GM21381 (cell line): ENCODE measurements at regions not wholly inside any gene's neighbourhood (a gene's known extent, or its start where the extent isn't known, plus 50 kb on each side); places are given as distances from the start of the nearest gene placed in this dataset.

Source experiments
- ATAC-seq: cut with Tn5 transposase; IDR thresholded peaks from one replicate; pipeline ENCODE4 v1.9.1; 2021; ENCODE audit warnings: mild to moderate bottlenecking, moderate library complexity; ENCODE audit not compliant: unreplicated experiment

DNA sequence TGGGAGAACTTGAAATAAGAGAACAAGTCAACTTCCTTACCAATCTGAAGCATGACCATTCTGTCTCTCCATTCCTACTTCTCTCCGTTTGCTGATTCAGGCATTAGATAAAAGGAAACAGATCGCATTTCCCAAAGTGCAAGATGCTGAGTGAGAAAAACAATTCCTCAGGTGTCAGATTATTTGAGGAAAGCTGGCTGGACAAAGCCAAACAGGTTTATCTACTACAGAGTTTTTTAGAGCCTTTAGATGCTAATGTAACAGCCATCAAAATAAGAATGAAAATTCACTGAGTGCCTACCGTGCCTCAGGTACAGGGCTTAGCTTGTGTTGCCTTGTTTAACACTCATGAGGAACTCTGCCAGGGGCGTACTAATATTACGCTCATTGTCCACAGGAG is 135.9 kb upstream of the MBL2 start:
- no peak for ATAC-seq

DNA sequence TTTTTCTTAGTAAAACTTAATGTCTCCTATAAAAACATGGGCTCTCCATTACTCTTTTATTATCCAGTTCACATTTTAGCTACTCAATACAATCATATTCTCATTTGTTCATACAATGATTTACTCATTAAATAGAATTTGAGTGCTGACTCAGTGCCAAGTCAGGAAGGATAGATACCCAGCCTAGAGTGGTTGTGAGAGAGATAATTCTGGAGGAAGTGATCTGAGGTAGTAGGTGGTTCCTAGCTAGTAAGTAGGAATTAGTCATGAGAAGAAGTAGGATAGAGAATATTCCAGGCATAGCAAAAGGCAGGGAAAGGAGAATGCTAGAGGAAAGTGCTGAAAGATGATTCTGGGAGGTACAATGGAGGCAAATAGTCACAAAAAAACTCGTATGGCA is 133.5 kb upstream of the MBL2 start:
- ATAC-seq = no peak

DNA sequence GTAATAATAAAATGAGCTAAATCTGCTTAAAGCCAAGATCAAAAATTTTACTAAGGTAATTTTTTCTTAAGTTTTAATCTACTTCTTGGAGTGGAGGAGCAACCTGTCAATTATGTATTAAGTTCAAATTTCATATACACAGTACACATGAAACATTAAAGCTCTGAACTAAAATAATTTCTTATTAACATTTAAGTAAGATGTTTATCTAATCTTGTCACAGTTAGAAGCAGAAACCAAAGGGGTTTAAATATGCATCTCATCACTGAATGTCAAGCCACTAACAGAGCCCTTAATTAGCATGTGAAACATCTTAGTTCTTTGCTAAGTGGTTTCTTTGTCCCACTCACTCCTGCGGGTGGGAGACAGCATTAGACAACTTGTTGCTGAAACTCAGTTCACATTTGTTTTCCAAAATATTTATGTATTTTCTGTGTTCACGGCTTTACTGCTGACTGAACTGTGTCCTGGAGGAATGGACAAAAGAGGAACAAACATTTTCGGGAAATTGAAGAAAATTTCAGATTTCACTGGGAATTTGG is 130.9 kb upstream of the MBL2 start:
- no peak for ATAC-seq

DNA sequence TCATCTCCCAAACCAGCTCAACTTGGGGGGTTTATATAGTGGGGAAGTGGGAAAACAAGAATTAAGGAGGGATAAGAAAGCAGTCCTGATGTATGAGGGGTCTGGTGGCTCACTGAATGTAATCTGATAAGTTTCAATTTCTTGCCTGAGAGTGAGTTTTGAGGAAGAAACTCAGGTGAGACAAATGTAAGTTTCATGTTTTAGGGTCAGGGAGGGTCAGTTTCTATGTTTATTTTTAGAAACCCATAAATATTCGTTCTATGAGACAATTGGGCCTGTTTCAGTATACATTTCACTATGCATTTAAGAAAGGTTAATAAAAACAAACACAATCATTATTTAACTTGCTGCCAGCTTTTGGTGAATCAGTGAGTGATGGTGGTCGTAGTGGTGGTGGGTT is 128.0 kb upstream of the MBL2 start:
- peak; percentile 80 for ATAC-seq

DNA sequence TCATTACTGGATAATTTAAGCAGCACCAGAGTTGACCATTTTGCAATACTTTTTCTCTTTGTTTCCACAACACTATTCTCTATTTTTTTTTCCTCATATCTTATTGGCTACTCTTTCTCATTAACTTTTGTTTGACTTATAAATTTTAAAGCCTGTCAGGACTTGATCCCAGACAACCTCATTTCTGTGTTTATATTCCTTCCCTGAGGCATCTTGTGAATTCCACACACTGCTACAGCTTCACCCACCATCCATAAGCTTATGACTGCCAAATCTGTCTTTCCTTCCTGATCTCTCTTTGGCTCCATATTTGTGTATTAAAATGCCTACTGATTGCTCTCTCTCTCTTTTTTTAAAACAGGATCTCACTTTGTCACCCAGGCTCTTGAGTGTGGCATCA is 124.6 kb upstream of the MBL2 start:
- ATAC-seq = no peak

DNA sequence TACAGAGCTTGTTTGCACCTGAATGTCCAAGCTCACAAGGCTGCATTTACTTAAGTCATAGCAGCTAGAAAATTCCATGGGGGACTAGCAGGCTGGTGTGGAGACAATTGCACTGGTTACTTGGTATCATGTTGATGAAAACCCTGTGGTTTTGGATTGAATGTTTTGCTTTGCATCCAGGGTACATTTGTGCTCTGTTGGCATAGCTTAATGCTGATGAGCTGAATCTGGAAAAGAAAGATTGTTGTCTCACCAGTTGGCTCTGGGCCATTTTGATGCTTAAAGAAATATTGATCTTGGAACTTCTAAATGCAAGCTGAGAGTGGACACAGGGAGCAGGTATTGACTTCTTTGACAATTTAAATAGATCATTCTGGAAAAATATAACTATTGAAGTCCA is 122.5 kb upstream of the MBL2 start:
- ATAC-seq = no peak

DNA sequence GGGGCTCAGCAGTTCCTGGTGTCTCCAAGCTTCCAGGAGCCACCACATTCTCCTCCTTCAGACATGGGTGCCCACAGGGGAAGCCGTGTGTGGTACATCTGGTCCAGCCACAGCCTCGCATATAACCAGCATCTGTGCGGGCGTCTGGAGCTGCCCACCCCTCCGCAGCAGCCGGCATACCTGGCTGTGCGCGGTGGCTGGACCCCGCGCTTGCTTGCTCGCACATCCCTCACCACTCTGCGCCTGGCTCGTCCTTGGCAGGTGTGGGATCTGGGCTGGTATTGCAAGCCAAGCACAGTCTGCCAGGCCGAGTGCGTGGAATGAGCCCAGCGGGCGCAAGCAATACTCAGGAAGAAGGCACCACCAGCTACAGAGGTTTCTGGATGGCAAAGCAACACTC is 117.7 kb upstream of the MBL2 start:
- no peak for ATAC-seq

DNA sequence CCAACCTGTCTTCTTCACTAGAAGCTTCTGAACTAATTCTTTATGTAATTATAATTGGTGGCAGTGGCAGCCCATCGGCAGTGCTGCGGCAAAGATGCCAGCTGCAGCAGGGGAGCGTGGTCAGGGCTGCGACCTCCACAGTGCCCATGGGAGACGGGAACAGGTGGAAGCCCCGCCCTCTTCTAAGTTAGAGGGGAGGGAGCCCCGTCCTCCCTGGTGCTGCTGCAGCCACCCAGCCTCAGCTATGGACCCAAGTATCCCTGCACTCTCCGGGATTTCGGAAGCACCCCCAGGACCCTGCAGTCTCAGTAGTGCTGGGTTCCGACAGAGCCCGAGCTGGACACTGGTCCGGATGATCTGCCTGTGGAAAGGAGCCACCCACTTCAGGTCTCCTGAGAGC is 117.0 kb upstream of the MBL2 start:
- ATAC-seq = no peak

DNA sequence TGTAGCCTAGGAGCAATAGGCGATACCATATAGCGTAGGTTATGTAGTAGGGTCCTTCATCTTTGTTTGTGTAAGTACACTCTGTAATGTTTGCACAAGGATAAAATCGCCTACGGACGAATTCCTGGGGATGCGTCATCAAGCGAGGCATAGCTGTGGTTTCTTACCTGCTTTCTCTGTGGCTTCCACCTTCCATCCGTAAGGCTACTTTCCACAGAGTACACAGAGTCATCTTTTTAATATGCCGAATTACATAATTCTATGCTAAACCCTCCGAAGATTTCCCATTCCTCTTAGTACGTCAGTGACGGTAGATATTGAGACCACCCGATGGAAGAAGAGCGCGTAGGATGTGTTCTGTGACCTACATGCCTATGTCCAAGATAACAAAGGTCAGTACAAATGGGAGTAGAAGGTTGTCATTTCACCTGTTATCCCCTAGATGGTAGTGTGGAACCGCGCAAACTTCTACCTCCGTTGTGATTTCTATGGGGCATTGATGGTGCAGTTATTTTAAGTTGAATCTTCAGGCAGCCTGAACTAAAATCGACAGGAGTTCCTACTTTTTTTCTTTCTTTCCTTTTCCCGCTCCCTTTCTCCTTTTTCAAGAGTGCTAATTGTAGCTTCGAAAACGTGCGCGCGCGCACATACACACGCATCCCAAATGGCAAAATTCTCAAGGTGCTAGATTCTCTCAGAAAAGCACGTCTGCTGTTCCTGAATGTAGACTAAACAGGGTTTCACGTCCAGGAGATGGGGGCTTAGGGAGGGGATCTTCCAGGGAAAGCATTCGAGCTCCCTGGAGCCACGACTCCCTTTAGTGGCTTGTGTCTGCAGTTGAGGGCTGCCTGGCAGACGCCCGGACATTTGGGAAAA is 111.7 kb upstream of the MBL2 start:
- ATAC-seq = peak; percentile 93

DNA sequence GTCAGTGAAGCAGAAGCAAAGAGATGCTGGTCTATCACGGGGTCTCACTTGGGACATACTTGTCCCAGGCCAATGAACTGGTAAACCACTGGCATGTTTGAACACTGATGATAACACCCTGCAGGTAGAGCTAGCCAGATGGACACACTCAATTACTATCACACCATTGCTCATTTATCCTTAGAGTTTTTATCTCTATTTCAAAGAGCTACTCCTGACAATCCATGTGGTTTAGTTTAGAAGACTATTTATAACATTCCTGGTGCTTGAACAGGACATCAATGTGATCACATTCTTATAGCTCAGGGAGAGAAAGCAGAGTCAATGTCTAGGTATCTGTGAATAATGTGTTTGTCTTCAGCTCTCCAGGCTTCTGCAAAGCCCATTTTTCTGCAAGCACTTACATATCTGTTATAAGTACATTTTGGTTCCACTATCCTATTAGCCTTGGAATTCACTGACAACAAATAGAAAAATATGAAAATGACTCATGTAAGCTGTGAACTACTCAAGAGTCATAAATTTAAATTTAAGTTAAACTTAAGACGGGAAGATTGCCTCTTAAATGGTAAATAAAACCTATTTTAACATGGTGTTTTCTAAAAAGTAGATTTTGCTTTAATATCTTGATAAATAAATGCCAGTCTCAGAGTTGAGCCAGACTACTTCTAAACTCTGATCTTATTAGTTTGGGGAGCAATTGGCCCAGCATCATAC is 106.7 kb upstream of the MBL2 start:
- no peak for ATAC-seq

DNA sequence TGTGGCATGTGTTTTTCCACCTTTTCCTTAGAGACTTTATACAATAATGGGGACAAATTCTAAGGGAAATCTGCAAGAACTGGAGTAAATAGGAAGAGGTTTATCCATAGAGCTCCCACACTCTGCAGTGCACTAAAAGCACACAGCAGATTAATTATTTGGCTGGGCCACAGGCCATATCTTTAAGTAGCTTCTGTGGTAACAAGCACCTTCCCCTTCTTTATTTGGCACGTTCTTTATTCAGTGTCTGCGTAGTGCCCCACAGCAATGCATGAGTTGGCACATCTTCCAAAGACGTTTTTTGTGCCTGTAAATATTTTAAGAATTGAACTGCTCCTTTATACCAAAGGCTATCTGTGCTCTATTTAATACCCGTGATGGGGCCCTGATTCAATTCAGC is 104.9 kb upstream of the MBL2 start:
- ATAC-seq = no peak

DNA sequence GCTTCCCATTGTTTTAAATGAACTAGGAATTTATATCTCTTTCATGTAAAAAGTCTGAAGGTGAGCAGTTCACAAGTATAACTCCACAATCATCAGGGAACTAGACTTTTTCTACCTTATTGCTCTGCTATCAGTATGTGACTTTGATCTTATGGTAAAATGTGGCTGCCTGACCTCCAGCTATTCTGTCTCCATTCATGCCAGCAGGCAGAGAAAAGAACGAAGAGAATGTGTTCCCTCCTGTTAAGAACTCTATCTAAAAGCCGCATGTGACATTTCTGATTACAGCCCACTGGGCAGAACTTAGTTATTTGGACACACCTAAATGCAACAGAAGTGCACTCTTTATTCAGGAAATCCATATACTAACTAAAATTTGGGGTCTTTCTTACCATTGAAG is 102.8 kb upstream of the MBL2 start:
- no peak for ATAC-seq

DNA sequence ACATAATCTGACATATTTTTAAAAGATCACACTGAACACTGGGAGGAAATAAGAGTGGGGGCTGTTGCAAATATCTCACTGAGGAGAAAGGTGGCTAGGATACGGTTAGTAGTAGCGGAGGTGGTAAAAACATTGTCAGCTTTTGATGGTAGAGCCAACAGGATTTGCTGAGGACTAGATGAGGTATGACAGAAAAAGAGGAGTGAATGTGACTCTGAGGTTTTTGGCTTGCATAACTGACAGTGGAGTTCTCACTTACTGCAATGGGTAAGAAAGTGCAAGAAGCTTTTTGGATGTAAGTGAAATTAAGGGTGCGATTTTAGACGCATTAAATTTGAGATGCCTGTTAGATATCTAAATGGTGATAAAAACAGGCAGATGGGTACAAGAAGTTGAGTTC is 102.0 kb upstream of the MBL2 start:
- ATAC-seq = no peak

DNA sequence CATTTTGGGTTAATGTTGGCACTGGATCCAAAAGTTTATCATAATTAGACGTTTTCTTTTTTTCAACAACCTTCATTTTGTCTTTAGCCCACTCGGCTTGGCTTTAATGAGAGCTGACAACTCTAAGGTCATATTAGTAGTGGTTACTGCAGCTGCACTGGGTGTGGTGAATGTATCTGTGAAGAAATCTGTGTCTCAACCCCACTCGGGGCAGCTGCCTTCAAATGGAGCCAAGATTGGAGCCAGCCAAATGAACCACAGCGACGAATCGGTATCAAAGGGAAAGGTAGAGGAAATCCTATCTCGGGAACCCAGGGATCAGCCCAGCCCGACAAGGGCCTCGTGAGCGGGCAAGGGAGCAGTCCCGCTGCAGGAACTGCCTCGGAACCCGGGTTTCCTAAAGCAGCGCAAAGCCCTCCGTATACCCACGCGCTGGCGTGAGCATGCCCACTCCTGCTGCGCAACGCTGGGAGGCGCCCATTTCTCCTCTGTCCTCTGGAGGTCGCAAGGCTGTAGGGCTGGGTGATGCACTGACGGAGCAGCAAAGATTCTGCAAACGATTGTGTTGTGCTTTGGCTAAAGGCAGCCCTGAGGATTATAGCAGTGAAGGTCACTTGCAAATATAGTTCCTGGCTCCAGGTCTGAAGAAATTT is 98.7 kb upstream of the MBL2 start:
- no peak for ATAC-seq

DNA sequence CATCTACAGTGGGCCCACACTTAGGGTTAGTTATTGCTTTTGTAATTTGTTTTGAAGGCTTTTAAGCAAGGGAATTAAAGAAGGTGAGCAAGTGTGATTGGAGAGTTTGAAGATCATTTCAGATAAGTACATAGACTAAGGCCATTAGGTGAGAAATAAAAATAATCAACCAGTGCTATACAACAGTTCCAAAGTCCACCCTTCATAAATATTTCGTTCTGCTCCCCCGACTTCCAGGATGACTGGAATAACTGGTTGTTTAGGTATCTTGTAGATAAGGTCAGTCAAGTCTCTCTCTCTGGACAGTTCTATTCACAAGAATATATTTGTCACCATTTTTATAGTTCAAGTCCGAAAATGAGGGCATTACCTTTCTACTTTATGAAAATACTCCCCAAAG is 98.0 kb upstream of the MBL2 start:
- no peak for ATAC-seq

DNA sequence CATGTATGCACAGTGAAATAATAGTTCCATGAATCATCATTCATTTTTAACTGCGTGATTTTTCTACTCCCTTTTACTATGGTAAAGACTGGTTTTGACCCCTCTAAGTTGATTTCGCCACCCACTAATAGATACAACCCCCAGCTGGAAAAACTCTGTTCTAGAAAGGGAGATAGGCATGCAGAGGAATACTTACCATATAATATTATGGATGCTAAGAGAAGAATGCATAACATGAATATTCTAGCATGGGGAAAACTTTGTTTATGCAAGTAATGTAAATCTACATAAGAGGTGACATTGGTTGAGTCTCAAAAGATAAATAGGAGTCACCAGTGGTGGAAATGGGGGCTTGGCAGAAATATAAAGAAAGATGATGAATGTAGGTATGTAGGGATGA is 97.3 kb upstream of the MBL2 start:
- no peak for ATAC-seq

DNA sequence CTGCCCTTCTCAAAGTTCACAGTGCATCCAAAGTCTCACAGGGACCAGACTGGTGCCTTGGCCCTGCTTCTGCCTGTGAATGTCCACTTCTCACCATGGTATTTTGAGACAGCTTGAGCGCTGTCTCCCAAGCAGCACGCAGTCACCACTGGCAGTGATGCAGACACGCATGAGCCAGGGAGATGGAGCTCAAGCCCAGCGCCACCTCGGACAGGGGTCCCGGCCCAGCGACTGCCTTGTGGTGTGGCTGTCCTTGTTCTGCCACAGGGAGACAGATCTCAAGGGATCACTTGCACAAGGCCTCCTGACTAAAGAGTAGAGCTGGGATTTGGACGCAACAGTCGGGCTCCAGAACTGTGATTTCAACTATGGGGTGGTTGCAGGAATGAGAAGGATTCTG is 92.6 kb upstream of the MBL2 start:
- no peak for ATAC-seq

DNA sequence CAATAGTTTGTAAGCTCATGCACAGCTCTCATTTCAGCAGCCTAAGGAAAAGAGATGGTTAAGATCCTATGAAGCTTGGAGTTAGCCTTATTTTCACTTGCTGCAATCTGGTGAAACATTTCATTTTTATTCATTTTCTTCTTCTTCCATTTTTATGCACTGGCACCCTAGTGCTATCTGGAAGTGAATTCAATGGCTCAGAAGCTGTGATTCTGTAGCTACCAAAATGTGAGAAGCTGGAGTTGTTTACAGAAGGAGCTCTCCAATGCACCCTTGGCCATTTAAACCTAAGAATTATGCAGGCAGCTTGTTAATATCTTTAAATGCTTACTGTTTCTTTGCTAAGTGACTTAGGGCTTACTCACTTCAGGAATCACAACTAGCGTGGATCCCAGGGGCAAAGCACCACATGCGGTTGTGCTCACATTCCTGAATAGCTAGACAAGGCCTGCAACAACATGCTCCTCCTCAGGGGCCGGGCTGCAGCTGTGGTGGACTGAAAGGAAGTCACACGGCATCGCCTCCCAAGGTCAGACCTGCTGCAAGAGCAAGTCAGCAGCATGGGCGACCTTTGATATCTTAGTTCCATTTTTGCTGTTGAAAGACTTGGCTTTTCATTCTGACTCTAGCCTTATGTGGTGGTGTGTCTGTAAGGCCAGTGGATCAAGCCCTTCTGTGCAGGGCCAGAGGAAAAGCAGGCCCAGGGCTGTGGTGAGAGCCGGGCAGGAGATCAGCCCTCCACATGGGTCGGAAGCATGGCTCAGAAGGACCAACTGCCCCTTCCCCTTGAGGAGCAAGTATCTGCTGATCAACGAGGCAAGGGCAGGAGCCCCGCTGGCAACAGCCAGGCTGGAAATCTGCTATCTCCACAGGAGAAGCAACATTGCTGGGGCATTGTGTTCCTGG is 91.9 kb upstream of the MBL2 start:
- no peak for ATAC-seq

DNA sequence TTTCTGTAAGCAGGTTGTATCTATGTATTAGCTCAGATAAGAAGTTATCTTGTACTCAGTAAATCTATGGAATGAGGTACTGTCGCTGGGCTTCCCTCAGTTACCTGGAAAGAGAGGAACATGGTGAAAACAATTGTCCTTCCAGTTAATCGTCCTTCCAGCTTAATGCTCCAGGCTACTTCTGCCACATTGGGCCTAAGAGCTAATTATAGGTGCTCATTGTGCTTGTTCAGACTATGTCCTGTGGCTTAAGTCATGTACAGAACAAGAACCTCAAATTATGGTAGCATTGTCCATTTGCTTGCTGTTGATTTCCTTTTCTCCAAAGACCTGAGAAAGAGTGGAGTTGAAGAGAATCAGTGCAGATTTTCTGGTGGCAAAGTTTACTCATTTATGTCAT is 86.1 kb upstream of the MBL2 start:
- no peak for ATAC-seq

DNA sequence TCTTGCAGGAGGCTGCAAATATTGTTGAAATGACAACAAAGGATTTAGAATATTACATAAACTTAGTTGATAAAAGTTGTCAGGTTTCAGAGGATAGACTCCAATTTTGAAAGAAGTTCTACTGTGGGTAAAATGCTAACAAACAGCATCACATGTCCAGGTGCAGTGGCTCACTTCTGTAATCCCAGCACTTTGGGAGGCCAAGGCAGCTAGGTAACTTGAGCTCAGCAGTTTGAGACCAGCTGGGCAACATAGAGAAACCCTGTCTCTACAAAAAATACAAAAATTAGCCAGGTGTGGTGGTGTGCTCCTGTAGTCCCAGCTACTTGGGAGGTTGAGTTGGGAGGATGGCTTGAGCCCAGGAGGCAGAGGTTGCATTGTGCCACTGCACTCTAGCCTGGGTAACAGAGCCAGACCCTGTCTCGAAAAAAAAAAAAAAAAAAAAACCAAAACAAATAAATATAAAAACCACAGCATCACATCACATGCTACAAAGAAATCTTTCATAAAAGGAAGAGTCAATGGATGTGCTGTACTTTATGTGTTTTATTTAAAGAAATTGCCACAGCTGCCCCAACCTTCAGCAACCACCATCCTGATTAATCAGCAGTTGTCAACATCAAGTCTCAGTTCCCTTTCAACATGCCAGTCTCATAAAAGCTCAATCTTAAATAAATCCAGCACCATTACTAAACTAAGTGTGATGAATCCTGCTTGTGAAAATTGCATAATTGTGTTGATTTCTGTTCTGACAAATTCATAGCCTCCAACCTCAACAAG is 83.2 kb upstream of the MBL2 start:
- ATAC-seq = no peak
